ENCODE measurements at regions not wholly inside any gene's neighbourhood (a gene's known extent, or its start where the extent isn't known, plus 50 kb on each side); places are given as distances from the start of the nearest gene placed in this dataset.
A peak's percentile ranks its signal among the peaks of the same experiment; 100 is the strongest.
"Not testable (repeated sequence)": the region's sequence is repeated elsewhere in the genome, so short reads cannot be mapped to it uniquely, and the experiment has no call there.

DNA sequence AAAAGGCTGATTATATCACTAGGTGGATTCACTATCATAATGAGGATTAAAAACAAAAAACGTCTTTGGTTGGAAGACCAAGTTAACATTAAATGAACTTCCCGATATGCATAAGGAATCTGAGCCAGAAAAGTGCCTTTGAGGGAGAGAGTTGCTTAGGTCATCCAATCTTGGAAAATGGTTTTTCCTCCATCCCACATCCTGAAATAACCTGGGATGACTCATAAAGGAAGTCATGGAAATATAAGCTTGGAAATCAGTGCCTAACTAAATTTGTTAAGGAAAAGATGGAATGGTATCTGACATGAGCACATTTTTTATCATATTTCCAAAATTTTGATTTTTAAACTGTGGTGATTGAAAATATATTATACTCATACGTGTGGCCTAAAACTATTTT is 66.0 kb downstream of the KBTBD8 start:
- DNase-seq: no peak

DNA sequence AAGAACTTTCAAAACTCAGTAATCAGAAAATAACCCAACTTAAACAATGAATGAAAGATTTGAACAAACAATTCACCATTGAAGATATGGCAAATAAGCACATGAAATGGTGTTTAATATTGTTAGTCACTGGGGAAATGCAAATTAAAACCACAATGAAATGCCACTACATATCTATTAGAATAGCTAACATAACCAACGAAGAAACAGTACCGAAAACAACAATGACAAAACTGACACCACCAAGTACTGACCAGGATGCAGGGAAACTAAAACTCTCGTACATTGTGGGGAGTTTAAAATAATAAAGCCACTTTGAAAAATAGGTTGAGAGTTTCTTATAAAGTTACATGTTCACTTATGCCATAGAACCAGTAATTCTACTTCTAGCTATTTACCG is 69.1 kb downstream of the KBTBD8 start:
- no peak for DNase-seq

DNA sequence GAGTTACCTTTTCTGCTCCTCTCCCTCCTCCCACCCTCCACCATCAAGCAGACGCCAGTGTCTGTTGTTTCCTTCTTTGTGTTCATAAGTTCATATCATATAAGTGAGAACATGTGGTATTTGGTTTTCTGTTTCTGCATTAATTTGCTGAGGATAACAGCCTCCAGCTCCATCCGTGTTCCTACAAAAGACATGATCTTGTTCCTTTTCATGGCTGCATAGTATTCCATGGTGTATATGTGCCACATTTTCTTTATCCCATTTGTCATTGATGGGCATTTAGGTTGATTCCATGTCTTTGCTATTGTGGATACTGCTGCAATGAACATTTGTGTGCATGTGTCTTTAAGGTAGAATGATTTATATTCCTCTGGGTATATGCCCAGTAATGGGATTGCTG is 74.5 kb downstream of the KBTBD8 start:
- not testable (repeated sequence) for DNase-seq

DNA sequence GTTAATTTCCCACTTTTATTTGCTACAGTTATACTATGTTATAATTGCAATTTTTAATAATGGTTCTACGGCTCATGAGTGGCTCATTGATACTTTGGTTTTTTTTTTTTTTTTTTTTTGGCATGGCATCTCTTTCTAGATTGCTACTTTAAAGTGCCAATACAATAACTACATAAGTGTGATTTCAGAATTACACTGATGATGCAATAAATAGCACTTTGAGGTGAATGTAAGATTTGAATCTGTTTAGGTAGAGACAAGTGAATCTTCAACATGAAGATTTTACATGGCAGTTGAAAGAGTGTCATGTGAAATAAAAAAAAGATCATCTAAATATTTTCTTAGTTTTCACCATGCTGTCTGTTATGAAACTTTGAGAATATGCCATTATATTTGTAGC is 75.7 kb downstream of the KBTBD8 start:
- DNase-seq: no peak

DNA sequence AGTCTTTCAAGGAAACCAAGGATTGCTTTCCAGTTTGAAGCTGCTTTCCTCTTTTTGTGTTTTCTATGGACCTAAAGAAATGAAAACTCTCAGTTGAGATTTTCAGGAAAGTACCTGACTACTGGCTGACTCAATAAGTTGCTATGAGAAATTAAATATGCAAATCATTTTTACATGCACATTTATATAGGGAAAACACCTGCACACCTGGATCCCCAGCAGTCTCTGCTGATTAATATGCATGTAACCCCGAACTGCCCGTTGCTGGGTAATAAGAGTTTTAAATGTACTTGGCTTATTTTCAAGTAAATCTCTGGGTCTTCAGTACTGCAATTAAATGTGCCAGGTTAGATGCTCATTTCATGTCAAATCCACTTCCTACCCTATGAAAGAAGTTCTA is 77.2 kb downstream of the KBTBD8 start:
- no peak for DNase-seq

DNA sequence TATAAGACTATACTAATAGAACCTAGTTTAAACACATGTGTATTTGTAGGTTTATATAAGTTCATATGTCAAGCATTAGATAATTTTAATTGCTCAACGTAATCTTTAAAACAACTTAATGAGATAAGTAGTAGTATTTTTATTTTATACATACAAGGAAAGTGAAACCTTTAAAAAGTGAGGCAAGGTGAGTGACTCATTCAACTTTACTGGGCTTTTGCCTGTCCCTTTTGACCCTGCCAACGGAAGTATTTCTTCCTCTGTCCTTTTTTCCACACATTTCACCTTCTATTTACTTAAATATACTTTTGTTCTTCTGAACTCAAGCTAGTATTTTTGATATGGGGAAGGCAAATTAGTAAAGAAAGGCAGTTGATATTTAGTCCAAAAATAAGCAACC is 78.5 kb downstream of the KBTBD8 start:
- no peak for DNase-seq

DNA sequence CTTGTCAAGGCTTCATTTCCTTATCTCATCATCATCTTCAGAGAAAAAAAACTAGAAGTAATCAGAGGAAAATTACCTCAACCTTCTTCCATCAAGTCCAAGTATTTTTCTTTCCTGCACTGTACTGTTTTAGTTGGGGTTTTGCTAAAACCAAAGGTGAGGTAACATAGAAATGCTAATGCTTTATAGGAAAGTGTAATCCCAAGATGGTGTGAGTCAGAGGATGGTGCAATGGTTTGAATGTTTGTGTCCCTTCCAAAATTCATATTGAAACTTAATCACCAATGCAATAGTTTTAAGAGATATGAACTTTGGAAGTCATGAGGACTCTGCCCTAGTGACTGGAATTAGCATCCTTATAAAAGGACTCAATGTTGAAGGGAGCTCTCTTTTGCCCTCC is 79.5 kb downstream of the KBTBD8 start:
- no peak for DNase-seq

DNA sequence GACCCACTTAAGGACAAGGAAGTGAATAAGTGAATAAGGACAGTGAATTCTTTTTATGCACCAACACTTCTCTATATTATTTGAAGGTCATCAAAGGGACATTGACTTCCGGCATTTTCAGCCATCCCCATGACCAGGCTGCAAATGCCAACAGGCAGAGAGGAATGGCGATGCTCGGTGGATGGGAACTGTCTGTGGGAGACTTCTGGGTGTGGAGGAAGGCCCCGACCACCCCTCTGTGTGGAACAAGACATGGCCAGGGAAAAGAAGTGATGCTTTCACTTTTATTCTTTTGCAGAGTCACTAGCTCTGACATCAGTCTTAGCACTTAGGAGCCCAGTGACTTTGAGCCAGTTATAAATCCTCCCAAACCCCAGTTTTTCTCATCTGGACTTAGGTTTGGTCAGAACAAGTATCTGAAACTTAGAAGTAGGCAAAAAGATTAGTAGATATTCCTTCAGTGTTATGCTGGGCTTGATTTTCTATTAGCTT is 84.5 kb downstream of the KBTBD8 start:
- DNase-seq: no peak

DNA sequence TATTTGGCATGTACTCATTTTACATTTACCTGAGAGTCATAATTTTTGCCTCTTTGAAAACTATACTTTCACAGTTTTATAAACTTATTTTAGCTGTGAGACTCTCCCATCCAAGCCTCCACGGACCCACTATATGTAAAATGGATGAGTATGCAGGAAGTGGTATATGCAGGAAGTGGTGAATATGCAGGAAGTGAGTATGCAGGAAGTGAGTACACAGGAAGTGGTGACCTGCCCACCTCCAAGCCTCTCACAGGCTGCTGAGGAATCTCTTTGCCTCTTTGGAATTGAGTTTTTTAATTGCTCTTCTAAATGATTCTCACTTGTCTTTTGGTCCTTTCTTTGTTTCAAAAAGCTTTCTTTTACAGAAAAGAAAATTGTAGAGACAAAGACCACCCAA is 85.2 kb downstream of the KBTBD8 start:
- no peak for DNase-seq

DNA sequence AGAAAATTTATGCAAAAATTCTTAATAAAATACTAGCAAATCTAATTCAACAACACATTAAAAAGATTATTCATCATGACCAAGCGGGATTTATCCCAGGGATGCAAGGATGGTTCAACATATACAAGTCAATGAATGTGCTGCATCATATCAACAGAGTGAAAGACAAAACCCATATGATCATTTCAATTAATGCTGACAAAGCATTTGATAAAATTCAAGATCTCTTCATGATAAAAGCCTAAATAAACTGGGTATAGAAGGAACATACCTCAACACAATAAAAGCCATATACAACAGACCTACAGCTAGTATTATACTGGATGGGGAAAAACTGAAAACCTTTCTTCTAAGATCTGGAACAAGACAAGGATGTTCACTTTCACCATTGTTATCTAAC is 89.7 kb downstream of the KBTBD8 start:
- DNase-seq: no peak

DNA sequence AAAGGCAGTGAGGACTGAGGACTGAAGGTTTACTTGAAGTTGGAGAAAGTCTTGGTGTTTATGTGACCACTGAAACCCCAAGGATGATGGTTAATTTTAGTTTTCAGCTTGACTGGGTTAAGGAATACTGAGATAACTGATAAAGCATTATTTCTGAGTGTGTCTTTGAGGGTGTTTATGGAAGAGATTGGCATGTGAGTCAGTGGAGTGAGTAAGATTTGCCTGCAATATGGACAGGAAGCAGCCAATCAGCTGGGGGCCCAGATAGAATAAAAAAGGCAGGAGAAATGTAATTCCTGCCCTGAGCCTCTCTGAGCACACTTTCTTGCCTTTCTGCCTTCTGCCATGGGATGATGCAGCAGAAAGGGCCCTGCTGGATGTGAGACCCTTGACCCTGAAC is 92.4 kb downstream of the KBTBD8 start:
- DNase-seq: no peak

DNA sequence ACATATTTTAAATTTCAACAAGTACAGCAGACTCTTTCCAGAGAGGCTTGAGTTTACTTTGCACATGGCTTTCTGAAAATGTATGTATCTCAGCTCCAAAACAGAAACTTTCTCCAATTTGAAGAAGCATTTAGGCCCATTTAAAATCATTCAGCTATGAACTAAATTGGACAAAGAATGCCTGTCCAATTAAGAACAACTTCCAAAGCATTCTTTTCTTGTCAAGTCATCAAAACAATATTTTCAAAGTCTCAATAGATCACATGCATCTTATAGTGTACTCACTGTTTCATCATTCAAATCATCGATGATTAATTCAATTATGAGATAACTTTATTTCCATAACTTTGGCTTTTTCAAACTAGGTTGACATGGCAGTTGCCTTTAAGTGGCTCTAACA is 95.2 kb downstream of the KBTBD8 start:
- DNase-seq: no peak

DNA sequence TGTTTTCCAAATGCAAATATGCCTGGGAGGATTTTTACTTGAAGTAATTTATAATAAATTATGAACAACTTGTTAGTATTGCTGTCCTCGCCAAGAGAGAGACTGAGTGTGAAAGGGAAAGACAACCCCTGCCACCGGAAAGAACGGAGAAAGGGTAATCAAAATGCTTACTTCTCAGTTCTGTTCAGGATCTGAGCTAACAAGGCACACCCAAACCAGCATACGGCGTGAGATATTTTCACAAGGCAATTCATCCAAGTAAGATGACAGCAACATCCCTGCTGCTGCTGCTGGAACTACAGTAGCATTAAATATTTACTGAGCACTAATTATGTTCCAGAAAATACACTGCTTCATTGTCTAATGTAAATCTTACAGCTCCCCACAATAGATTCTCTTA is 96.1 kb downstream of the KBTBD8 start:
- no peak for DNase-seq

DNA sequence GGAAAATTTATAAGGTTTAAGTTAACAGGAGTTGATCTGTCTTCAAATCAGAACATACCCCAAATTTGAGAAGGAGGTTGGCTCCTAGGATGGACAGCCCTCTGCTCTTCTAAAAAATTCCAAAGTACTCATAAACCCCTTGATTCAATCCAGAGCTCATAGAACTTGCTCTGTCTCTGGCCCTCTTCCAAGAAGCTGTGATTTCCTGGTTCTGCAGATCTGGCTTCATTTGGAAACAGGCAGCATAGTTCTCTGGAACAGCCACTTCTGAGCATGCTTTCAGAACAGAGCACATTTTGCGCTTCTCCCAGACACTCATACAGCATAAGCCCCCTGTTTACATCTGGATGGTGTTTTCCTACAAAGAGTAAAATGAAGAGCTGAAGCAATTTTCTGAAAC is 96.7 kb downstream of the KBTBD8 start:
- DNase-seq: no peak

DNA sequence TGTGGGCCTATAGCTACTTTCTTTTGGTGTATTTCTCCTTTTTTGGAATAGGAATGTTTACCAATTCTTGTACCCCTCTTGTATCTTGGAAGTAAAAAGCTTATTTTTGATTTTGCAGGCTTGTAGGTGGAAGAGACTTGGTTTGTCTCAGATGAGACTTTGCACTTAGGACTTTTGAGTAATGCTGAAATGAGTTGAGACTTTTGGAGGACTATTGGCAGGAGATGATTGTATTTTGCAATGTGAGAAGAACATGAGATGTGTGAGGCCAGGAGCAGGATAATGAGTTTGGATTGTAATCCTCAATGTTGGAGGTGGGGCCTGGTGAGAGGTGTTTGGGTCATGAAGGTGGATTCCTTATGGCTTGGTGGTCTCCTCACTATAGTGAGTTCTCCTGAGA is 106.3 kb downstream of the KBTBD8 start:
- DNase-seq: no peak

DNA sequence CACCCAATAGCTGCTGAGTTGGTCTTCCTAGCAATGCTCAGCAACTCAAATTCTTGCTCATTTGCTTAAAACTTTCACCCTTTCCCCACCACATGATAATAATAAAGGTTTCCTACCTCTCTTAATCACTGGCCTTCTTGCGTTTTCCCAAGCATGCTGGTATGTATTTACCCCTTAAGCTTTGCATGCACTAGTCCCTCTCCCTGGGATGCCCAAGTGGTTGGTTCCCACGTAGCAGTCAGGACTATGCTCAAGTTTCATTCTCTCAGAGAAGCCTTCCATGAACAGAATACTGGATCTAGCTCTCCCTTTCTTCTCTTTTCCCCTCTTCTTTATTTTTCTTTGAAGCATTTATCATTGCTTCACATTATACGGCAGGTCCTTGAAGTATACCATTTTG is 108.8 kb downstream of the KBTBD8 start:
- no peak for DNase-seq

DNA sequence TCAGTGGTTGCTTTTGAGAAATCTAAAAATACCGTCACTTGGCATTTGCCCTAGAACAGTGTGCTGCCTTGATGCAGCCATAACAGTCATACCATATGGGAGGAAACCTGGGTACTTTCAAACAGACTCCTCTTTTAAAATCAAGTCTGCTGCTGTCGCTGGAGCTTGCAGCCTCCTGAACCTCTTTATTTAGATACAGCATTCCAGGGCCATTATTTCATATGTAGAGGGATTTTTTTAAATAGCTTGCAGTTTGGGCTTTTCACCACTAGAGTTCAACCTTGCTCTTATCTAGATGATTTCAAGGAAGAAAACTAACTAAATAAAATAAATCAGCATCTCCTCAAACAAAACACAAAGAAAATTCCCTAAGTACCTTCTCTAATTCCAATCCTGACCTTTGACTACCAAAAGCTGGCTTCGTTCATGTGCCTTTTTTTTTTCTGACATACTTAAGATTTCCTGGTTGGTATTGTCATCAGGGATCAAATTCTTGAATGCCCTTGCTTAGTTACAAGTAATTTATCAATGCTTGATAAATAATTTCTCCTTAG is 111.6 kb downstream of the KBTBD8 start:
- no peak for DNase-seq

DNA sequence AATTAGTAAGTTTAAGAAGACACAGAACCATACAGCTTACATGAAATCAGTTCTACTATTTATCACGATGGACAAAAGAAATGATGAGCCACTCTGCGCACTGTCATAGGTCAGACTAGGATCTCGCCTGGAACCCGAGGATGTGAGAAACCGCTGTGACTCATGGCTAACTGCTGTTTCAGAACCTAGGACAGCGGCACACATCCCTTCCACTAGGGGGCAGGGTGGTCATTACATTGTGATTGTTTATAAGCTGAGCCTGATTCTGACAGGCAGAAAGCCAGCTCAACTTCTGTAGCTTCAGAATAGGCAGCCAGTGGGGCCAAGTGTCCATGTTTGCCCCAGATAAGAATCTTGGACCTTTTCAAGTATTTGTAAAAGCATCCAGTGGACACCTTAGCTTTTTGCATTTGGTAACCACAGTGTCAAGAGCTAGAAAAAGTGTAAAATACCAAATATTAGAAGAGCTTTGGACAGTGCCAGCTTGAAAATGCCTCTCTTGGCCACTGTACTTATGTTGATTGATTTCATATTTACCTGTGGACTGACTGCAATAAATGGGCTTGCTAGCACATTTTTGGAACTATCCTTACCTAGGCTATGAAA is 115.8 kb downstream of the KBTBD8 start:
- DNase-seq: peak; percentile 9

DNA sequence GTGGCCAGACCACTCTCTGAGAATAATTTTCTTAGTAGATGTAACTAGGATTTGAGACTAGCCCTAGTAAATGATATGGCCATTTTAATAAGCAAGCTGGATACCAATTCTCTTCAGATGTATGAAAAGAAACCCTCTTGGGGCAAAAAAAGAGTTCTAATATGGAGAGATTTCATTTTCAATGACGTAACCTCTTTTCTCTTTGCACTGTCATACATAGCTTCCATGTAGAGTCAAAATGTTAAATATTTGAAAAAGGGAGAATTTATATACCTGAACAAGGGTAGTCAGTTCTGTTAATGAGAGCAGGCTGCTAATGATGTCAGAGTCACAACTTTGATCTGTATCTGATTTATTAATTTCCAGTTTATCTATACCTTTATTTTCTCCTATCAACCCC is 120.0 kb downstream of the KBTBD8 start:
- DNase-seq: no peak

DNA sequence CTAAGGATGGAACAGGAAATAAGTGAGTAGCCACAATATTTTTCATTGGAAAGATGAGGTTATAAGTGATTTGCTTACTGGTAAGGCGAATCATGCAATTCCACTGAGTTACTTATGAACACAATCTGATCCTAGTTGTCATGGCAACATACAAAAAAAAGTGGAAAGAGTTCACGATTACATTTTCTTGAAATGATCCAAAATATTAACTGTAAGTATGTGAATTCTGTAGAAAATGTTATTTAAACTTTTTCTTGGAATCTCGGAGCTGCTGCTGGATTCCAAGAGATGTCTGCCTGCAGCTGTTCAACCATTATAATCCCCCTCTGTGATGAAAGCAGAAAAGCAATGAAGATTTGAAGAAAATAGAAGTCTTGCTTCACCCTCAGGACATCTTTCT is 120.5 kb downstream of the KBTBD8 start:
- DNase-seq: no peak

DNA sequence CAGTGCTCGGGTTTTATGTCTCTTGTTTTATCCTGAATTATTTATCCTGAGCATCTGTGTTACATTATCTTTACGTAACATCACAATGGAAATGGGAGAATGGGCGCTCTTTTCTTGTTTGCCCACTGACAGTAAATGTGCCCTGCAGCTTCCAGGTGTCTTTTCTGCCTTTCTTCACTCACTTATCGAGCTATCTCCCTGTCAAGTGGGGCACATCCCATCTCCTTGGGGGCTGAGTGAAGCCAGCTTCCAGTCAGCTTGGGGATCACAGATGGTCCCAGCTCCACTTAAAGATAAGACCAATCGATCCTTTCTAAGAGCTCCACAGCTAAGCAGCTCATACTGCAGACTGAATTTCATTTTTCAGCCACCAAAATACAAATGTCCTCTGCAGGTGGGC is 125.8 kb downstream of the KBTBD8 start:
- no peak for DNase-seq

DNA sequence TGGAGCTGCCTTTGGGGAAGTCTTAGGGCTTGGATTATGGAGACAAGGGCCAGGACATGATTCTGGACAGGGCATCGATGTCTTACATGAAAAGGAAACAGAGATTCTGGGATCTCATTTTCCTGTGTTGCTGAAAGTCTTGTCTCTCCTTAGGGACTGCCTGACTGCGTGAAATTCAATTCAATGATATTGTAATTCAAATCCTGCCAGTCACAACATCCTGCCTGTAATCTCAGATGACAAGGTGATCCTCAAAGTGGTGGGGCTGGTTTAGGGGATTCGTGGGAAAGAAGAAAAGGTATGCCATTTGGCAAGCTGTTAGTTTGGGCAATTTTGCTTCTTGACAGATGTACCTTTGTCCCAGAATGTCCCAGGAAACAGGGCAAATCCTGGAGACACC is 129.1 kb downstream of the KBTBD8 start:
- no peak for DNase-seq

DNA sequence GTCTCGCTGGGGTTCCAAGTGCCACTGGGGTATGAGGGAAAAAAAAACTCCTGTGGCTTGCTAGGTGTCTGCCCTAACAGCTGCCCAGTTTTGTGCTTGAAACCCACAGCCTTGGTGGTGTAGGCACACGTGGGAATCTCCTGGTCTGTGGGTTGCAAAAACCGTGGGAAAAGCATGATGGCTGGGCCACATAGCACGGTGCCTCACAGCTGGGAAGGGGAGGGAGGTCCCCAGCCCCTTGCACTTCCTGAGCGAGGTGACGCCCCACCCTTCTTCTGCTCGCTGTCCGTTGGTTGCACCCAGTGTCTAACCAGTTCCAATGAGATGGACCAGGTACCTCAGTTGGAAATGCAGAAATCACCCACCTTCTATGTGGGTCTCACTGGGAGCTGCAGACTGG is 144.3 kb downstream of the KBTBD8 start:
- DNase-seq: no peak

DNA sequence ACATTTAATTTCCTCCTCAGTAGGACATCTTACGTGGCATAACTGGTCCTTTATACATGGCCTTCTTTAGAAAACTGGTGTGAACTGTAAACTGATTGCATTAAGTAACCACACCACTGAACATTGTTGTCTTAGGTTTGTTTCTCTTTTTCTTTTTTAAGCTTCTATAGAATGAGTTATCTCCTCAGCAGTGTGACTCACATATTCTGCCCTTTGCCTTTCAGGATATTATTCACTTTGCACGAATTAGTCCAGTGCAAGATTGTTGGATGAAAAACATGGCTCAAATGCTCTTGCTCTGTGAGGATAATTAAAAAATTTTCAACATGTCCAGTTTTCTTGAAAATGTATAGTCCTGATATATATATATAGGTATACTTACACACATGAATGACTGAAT is 147.6 kb downstream of the KBTBD8 start:
- DNase-seq: no peak

DNA sequence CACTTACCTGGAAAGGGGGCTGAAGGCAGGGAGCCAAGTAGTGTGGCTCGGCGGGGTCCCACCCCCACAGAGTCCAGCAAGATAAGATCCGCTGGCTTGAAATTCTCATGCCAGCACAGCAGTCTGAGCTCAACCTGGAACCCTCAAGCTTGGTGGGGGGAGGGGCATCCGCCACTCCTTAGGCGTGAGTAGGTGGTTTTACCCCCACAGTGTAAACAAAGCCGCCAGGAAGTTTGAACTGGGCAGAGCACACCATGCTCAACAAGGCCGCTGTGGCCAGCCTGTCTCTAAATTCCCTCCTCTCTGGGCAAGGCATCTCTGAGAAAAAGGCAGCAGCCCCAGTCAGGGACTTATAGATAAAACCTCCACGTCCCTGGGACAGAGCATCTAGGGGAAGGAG is 156.3 kb downstream of the KBTBD8 start:
- no peak for DNase-seq

DNA sequence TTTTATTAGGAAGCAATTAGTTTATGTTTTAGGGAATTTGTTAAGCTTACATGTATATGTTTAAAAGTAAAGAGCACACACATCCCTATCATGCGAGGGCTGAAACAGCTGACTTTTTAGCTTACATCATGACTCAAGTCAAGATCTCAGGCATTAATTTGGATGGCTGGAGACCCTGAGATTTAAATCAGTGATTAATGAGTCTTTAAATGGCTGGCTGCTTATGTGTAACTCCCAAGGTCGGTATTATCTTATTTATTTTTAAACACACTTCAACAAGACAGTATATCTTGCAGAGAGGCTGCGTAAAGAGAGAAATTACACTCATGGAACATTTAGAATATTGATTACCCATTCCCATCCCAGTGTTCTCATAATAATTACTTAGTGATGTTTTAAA is 169.4 kb downstream of the KBTBD8 start:
- no peak for DNase-seq

Data from NCI-H1694 treated with DMSO at 0.1 percent for 48 hours (cell line).